ENCODE measurements at regions not wholly inside any gene's neighbourhood (a gene's known extent, or its start where the extent isn't known, plus 50 kb on each side); places are given as distances from the start of the nearest gene placed in this dataset.
"Not testable (repeated sequence)": the region's sequence is repeated elsewhere in the genome, so short reads cannot be mapped to it uniquely, and the experiment has no call there.

- DNase-seq (ENCODE audit: low spot score) = no peak
Observed at GRCh38 chr10:121305066-121305465, 293.2 kb downstream of the FGFR2 start.

DNA sequence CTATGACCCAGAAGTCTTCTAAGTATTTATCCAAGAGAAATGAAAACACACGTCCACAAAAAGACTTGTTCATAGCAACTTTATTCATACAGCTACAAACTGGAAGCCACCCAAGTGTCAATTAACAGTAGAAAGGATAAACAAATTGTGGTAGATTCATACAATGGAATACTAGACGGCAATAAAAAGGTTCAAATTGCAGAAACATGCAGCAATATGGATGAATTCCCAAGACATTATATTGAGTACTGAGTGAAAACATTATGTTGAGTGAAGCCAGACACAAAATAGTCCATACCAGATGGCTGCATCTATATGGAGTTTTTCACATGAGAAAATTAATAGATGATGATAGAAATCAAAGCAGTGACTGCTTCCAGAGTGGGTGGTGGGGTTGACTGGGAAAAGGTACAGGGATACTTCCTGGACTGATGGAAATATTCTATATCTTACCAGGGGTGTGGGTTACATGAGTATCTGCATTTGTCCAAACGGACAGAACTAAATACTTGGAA is 292.0 kb downstream of the FGFR2 start:
- DNase-seq (ENCODE audit: low spot score) = no peak

DNA sequence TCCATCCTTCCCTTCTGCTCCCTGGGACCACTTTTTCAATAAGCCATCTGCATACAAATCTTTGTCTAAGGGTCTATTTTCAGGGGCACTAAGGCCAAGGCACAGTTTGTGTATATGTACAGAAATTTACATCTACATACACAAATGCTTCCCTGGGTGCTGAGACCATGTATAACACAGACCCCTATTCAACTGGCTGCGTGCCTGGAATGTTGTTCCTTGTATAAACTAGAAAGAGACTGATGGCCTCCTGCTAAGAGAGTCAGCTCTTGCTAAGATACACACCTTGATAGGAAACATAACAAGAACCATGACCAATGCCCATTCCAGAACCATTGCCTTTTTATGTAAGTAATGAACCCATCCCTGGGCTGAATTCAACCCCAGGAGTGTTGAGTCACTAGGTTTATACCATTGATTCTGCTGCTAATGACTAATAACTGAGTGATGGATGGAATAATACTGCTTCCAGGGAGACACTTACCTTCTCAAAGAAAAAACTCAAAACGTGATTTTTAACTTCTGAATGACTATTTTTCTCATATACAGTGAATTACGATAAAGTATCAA is 290.7 kb downstream of the FGFR2 start:
- DNase-seq (ENCODE audit: low spot score) = no peak

DNA sequence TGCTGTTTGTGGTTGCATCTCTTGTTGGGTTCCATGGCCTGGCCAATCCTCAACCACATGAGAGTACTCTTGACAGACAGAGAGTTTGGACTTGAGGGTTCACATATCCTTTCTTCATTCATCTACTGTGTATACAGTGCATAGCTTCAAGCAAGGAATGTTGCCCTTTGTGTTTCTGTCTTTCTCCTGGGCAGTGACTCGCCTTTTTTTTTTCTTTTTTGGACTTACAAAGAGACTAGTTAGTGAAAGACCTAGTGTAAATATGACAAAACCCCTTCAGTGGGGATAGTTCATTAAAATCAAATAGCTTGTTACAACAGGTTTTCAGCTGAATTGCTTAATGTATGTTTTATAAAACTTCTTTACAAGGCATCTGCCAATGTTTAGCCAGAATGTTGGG is 290.2 kb downstream of the FGFR2 start:
- no peak for DNase-seq (ENCODE audit: low spot score)

DNA sequence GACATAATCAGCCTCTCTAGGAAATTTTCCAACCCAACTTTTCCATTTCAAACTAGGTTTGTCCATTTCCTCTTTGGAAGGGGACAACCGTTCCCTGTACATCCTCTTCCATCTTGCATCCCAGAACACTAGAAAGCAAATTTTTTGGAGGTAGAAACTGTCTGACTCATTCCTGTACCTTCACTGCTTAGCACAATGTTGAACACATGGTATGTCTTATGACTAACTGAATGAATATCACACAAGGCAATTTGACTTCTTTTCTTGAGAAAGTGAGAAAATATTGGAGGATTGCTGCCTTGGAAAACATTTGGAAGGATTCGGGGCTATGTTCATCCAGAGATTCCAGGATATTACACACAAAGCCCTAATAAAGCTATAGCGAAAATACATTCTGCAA is 289.1 kb downstream of the FGFR2 start:
- DNase-seq (ENCODE audit: low spot score) = no peak

GRCh38 chr10:121310151-121310711 is 288.0 kb downstream of the FGFR2 start:
- no peak for DNase-seq (ENCODE audit: low spot score)

- no peak for DNase-seq (ENCODE audit: low spot score)
Observed at GRCh38 chr10:121311812-121312443, 286.3 kb downstream of the FGFR2 start.

- no peak for DNase-seq (ENCODE audit: low spot score)
Observed at GRCh38 chr10:121312587-121312986, 285.7 kb downstream of the FGFR2 start.

- no peak for DNase-seq (ENCODE audit: low spot score)
Observed at GRCh38 chr10:121313119-121313875, 284.9 kb downstream of the FGFR2 start.

DNA sequence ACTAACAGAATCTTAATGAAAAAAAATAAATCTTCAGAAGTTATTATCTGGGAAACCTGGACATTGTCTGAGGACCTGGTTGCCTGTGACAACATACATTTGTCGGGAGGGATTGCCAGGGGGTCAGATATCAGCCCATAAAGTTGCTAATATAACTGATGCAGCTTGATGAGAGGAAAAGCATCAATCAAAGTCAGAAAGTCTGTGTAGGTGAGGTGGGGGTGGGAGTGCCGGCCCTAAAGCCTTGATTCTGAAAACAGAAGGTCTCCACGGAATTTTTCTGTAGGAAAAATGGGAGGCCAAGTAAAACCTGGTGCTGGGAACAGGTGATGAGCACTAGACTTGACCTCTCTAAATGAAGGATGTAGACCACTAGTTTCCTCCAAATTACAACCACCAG is 281.8 kb downstream of the FGFR2 start:
- no peak for DNase-seq (ENCODE audit: low spot score)

DNA sequence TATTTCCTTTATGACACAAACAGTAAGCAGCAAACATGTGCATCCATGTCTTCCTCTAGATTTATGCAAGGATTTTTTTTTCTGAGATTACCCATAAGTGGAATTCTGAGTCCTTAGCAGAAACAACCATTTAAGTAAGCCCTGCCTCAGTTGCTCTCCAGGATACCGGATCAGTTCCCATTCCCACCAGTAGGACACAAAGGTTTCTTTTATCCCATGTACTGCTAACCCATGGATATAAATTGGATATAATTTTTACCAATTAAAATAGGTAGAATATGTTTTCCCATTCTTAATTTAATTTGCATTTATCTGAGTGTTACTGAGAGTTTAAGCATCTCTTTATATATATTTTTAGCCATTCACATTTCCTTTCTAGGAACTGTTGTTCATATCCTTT is 280.9 kb downstream of the FGFR2 start:
- no peak for DNase-seq (ENCODE audit: low spot score)

DNA sequence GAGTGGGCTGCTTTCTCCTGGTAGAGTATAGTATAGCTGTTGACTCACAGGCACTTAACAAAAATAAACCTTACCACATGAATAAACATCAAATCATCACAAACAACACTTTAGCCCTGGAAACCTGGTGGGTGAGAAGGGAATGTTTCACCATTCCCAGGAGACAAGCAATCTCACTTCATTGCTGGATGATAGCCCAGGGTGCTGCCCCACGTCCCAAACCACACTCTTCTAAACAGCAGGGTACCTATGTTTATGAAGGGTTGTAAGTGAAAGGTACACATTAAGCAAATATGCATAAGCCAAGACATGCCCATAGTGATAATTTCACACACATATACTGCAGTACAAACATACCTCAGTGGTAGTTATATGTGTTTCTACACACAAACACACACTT is 276.2 kb downstream of the FGFR2 start:
- no peak for DNase-seq (ENCODE audit: low spot score)

GRCh38 chr10:121322776-121323175 is 275.5 kb downstream of the FGFR2 start:
- DNase-seq (ENCODE audit: low spot score) = no peak

DNA sequence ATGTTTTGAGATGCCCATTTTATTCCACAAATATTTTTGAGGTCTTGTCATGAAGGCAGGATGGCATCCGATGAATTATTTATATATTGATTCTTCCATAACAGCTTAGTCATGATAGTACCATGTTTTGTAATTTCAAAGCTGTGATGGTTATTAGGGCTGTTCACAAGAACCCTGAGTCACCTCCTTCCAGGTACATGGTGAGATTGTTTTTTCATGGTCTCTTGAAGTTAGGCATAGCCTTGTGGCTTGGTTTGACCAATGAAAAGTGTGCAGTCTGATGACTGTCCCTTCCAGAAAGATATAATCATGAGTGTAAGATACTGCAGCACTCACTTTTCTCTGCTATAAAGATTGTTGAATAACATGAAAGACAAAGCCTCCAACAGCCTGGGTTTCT is 274.8 kb downstream of the FGFR2 start:
- DNase-seq (ENCODE audit: low spot score) = no peak

GRCh38 chr10:121324678-121325213 is 273.5 kb downstream of the FGFR2 start:
- no peak for DNase-seq (ENCODE audit: low spot score)

GRCh38 chr10:121325490-121326231 is 272.6 kb downstream of the FGFR2 start:
- DNase-seq (ENCODE audit: low spot score) = no peak

- DNase-seq (ENCODE audit: low spot score) = no peak
Observed at GRCh38 chr10:121326905-121327304, 271.3 kb downstream of the FGFR2 start.

DNA sequence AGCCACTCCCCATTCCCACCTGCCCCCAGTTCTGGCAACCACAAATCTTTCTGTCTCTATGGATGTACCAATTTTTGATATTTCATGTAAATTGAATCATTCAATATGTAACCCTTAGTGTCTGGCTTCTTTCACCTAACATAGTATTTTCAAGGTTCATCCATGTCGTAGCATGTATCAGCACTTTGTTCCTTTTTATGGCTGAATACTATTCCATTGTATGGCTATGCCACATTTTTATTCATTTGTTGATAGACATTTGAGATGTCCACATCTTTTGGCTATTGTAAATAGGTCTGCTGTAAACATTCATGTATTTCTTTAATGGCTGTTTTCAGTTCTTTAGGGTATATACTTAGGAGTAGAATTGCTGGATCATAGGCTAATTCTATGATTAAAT is 270.5 kb downstream of the FGFR2 start:
- no peak for DNase-seq (ENCODE audit: low spot score)

- DNase-seq (ENCODE audit: low spot score) = not testable (repeated sequence)
Observed at GRCh38 chr10:121329631-121330030, 268.6 kb downstream of the FGFR2 start.

- DNase-seq (ENCODE audit: low spot score) = no peak
Observed at GRCh38 chr10:121330563-121330962, 267.7 kb downstream of the FGFR2 start.

- no peak for DNase-seq (ENCODE audit: low spot score)
Observed at GRCh38 chr10:121332353-121332752, 265.9 kb downstream of the FGFR2 start.
